K562 (cell line): ENCODE measurements at regions not wholly inside any gene's neighbourhood (a gene's known extent, or its start where the extent isn't known, plus 50 kb on each side); places are given as distances from the start of the nearest gene placed in this dataset.

Experiments used
- ATAC-seq: fragments of 200-7000 bp; cut with Tn5 transposase; 3 replicates; pipeline ENCODE4 v1.9.1; 2020; ENCODE audit warnings: moderate library complexity
- BruUV-seq: library from RNA; stranded (reverse); fragments of 400-500 nt; replicated peaks from 2 replicates; lab custom pipeline; 2021; lab: Mats Ljungman, UMichigan
- CTCF ChIA-PET: fragments of 300-600 bp; formaldehyde crosslinking; extraction: SDS; loops from one replicate; lab custom pipeline; 2021; ENCODE audit warnings: low intra/inter-chr PET ratio; lab: Yijun Ruan, JAX
- POLR2A ChIA-PET: fragments of 300-600, 350-650 bp; sonication (Branson Sonifier 250); formaldehyde crosslinking; extraction: SDS; loops from one replicate; lab custom pipeline; 2021; ENCODE audit warnings: antibody characterized with exemption, inconsistent platforms; lab: Yijun Ruan, JAX
- DNase-seq, 4 experiments: peaks; one replicate each; pipeline versions ENCODE4 v3.0.0 to v3.0.0-alpha.2; 2011 to 2018; ENCODE audit warnings: low spot score in 3 of 4, mixed read lengths in 3 of 4; ENCODE audit errors: extremely low read depth in 1 of 4
- FAIRE-seq: peaks from 2 replicates; lab custom pipeline; 2011; peaks lifted over from hg19 to GRCh38; lab: Jason Lieb, UNC
- H2AFZ ChIP-seq: 2 replicates; pipeline ENCODE4 v1.6.0; 2011; ENCODE audit warnings: low read depth, low read length, control low read depth, inconsistent platforms
- H3K27ac ChIP-seq: fragments of 200-600 bp; 3 replicates; pipeline ENCODE4 v1.8.0; 2011; ENCODE audit warnings: low read depth, mild to moderate bottlenecking, control low read depth, inconsistent platforms, low read length, moderate library complexity, mixed read lengths; ENCODE audit errors: extremely low read depth
- H3K27me3 ChIP-seq, 2 experiments: fragments of 300-600 bp in 1 of 2; 2 replicates in 1 of 2; 3 replicates in 1 of 2; pipeline versions ENCODE4 v1.6.0 to v1.8.0; 2011; ENCODE audit warnings: inconsistent platforms in 2 of 2, low read length in 2 of 2, mild to moderate bottlenecking in 1 of 2, mixed read lengths in 1 of 2, moderate library complexity in 1 of 2; ENCODE audit not compliant: control insufficient read depth in 2 of 2, insufficient read depth in 2 of 2
- H3K36me3 ChIP-seq: fragments of 300-600 bp; 3 replicates; pipeline ENCODE4 v1.8.0; 2011; ENCODE audit warnings: mild to moderate bottlenecking, low read length, inconsistent platforms; ENCODE audit not compliant: control insufficient read depth, insufficient read depth
- H3K4me1 ChIP-seq, 2 experiments: fragments of 200-600 bp in 1 of 2; replicated peaks in 1 of 2; 2 replicates in 1 of 2; 3 replicates in 1 of 2; pipeline versions ENCODE4 v1.5.1 to v1.8.0; 2011; ENCODE audit warnings: inconsistent platforms in 2 of 2, low read length in 2 of 2, mild to moderate bottlenecking in 1 of 2, mixed read lengths in 1 of 2, moderate library complexity in 1 of 2; ENCODE audit not compliant: control insufficient read depth in 2 of 2, insufficient read depth in 2 of 2
- H3K4me2 ChIP-seq: 2 replicates; pipeline ENCODE4 v1.6.1; 2011; ENCODE audit warnings: low read length, control low read depth, inconsistent platforms, mixed read lengths; ENCODE audit not compliant: insufficient read depth
- H3K4me3 ChIP-seq: fragments of 200-600 bp; sonication (generic), shearing (Covaris generic); 2 replicates; pipeline ENCODE4 v1.5.1; 2016; ENCODE audit warnings: control low read depth, inconsistent platforms
- H3K79me2 ChIP-seq: fragments of 200-600 bp; 3 replicates; pipeline ENCODE4 v1.8.0; 2011; ENCODE audit warnings: low read length, inconsistent platforms; ENCODE audit not compliant: control insufficient read depth, insufficient read depth
- H3K9ac ChIP-seq, 2 experiments: 2 replicates each; pipeline versions ENCODE4 v1.6.0 to v1.6.1; 2011; ENCODE audit warnings: low read depth in 2 of 2, low read length in 2 of 2, control low read depth in 1 of 2, inconsistent platforms in 1 of 2, mild to moderate bottlenecking in 1 of 2, mixed read lengths in 1 of 2; ENCODE audit not compliant: insufficient read depth in 1 of 2
- H3K9me1 ChIP-seq: one replicate; pipeline ENCODE4 v1.6.0; 2011; ENCODE audit warnings: inconsistent platforms, mild to moderate bottlenecking, low read length, moderate library complexity; ENCODE audit not compliant: control insufficient read depth, insufficient read depth
- H3K9me3 ChIP-seq: replicated peaks from 2 replicates; pipeline ENCODE4 v1.5.1; 2011; ENCODE audit warnings: low read depth, low read length, inconsistent platforms; ENCODE audit not compliant: control insufficient read depth, insufficient read depth
- H4K20me1 ChIP-seq: replicated peaks from 2 replicates; pipeline ENCODE4 v1.6.1; 2011; ENCODE audit warnings: low read length, inconsistent platforms, mixed read lengths; ENCODE audit not compliant: control insufficient read depth, insufficient read depth
- E2F3 ChIP-seq: fragments of 250-450 bp; sonication (Bioruptor Pico); IDR thresholded peaks from 2 replicates; pipeline ENCODE4 v1.4.0; 2020; ENCODE audit warnings: mild to moderate bottlenecking
- FUS ChIP-seq: fragments of 200-400 bp; formaldehyde crosslinking; optimal IDR thresholded peaks from 2 replicates; pipeline ENCODE3; 2017; ENCODE audit warnings: low read depth, low read length
- GATA2 ChIP-seq: sonication (generic); formaldehyde crosslinking; IDR thresholded peaks from 2 replicates; pipeline ENCODE4 v1.4.0; 2020; ENCODE audit warnings: mild to moderate bottlenecking, missing genetic modification reagents
- MBD2 ChIP-seq: sonication (generic); IDR thresholded peaks from 2 replicates; pipeline ENCODE4 v1.6.1; 2016; ENCODE audit warnings: low read depth, borderline replicate concordance
- TEAD4 ChIP-seq, 2 experiments: sonication (generic) in 1 of 2; formaldehyde crosslinking in 1 of 2; IDR thresholded peaks; 2 replicates each; pipeline versions ENCODE4 v1.6.1 to v1.8.0; 2012 to 2022; ENCODE audit warnings: borderline replicate concordance in 1 of 2, inconsistent platforms in 1 of 2, low read length in 1 of 2, mild to moderate bottlenecking in 1 of 2, missing genetic modification reagents in 1 of 2
- ZNF407 ChIP-seq: fragments of 450-650 bp; IDR thresholded peaks from 2 replicates; pipeline ENCODE4 v1.6.1; 2016; ENCODE audit warnings: low read depth
- ZNF740 ChIP-seq, 3 experiments: fragments of 200-800 bp in 1 of 3; sonication (Bioruptor generic) in 1 of 3; sonication (generic) in 1 of 3; formaldehyde crosslinking in 1 of 3; IDR thresholded peaks; 2 replicates each; pipeline versions ENCODE4 v1.6.1 to v1.8.0; 2016 to 2022; ENCODE audit warnings: mild to moderate bottlenecking in 2 of 3, missing compliant biosample characterization in 2 of 3, missing genetic modification characterization in 2 of 3, missing genetic modification reagents in 1 of 3
- WGBS: fragments of 100-300 bp; shearing (Covaris generic); methylation state at CpG from one replicate; pipeline ENCODE4 v1.1.6; 2016; ENCODE audit warnings: low coverage, mixed read lengths; ENCODE audit not compliant: insufficient coverage; ENCODE audit errors: missing lambda C conversion rate; 5-methylcytosine and 5-hydroxymethylcytosine counted together
- in situ Hi-C: fragments of 300-500 bp; cut with MboI; formaldehyde crosslinking; loops from 4 replicates; pipeline ENCODE4 v1.15.0; 2018; ENCODE audit warnings: inconsistent platforms, mixed read lengths
- intact Hi-C: fragments of 100-400 bp; cut with micrococcal nuclease; formaldehyde crosslinking; loops from 2 replicates; pipeline ENCODE4 v1.14.2; 2022

DNA sequence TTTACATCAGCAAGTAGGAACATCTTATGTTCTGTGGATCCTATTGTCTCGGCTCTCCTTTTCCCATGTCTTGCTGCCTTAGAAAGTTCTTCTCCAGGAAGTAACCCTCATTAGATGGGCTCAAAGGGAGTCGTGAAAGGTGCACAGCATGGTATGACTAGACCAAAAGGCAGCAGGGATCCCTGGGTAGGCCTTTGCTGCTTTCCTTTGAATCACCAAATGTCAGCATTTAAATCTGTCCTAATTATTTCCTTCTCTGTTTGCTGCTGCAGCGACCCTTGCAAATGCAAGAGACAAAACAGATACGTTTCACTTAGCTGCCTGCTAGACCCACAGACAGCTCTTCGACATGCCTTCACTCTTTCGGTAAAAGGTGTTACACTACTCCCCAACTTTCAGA lies 218.4 kb downstream of the ACTL7B start:
- in situ Hi-C loops, result no loop called here

GRCh38 chr9:108636013-108636412 lies 219.8 kb downstream of the ACTL7B start:
- H3K9me3 ChIP-seq, result no peaks in the 10 kb centered on the region
- ChIA-PET POLR2A (interaction anchor here (1.0 kb wide), 1 partner anchor 13 kb away, joined by 3 read pairs; no protein-coding TSS in a partner anchor), CTCF (no interaction called here)
- no peaks in the 10 kb centered on the region for H3K9me1 ChIP-seq
- 0% methylated on average over 2 of the region's 2 CpGs for WGBS
- H3K79me2 ChIP-seq, result no peaks in the 10 kb centered on the region
- BruUV-seq, result no TSS peak
- intact Hi-C loops (no loop called here), in situ Hi-C loops (no loop called here)
- H3K27ac ChIP-seq, result no peak overlapping the region
- ATAC-seq (no peak), DNase-seq (no peak), FAIRE-seq (no peak)
- no peaks in the 10 kb centered on the region for H4K20me1 ChIP-seq
- H2AFZ ChIP-seq, result no peak overlapping the region
- H3K4me3 ChIP-seq, result no peak overlapping the region
- H3K4me2 ChIP-seq, result no peak overlapping the region
- H3K36me3 ChIP-seq, result no peaks in the 10 kb centered on the region
- H3K4me1 ChIP-seq, result no peaks in the 10 kb centered on the region
- H3K9ac ChIP-seq, result no peak overlapping the region
- H3K27me3 ChIP-seq, result no peaks in the 10 kb centered on the region; a peak in 2 of 5 replicates
- TF ChIP-seq MBD2 (no peak), GATA2 (CRISPR knock-in tag) (no peak), FUS (no peak), ZNF407 (no peak)

More for the DNA sequence above, 218.4 kb downstream of the ACTL7B start:
- Histone ChIP-seq H3K27ac (no peak overlapping the region), H4K20me1 (no peaks in the 10 kb centered on the region)
- TF ChIP-seq E2F3 (CRISPR knock-in tag) (no peak), TEAD4 (IDR thresholded peaks at IDR 0.05; ENCODE audit: low read length) (no peak), TEAD4 (CRISPR knock-in tag; IDR thresholded peaks at IDR 0.05; ENCODE audit: borderline replicate concordance) (no peak), ZNF740 (CRISPR knock-in tag; IDR thresholded peaks at IDR 0.05) (no peak), ZNF740 (tag; IDR thresholded peaks at IDR 0.05) (no peak)
- TF ChIP-seq, all 486 proteins: peak for 0
- intact Hi-C loops, result no loop called here
- Histone ChIP-seq H3K79me2 (no peaks in the 10 kb centered on the region), H3K36me3 (no peaks in the 10 kb centered on the region), H3K4me1 (no peaks in the 10 kb centered on the region), H3K9ac (no peak overlapping the region), H2AFZ (no peak overlapping the region), H3K4me3 (no peak overlapping the region), H3K27me3 (no peaks in the 10 kb centered on the region; a peak in 2 of 5 replicates), H3K9me3 (no peaks in the 10 kb centered on the region), H3K9me1 (no peaks in the 10 kb centered on the region), H3K4me2 (no peak overlapping the region)
- BruUV-seq, result no TSS peak
- DNase-seq, result no peak
- WGBS, result 0% methylated on average over 6 of the region's 6 CpGs
- CTCF ChIA-PET, result no interaction called here
- POLR2A ChIA-PET, result no interaction called here
- no peak for ATAC-seq
- no peak for FAIRE-seq
